ENCODE measurements at regions not wholly inside any gene's neighbourhood (a gene's known extent, or its start where the extent isn't known, plus 50 kb on each side); places are given as distances from the start of the nearest gene placed in this dataset.
"Not testable (repeated sequence)": the region's sequence is repeated elsewhere in the genome, so short reads cannot be mapped to it uniquely, and the experiment has no call there.

DNA sequence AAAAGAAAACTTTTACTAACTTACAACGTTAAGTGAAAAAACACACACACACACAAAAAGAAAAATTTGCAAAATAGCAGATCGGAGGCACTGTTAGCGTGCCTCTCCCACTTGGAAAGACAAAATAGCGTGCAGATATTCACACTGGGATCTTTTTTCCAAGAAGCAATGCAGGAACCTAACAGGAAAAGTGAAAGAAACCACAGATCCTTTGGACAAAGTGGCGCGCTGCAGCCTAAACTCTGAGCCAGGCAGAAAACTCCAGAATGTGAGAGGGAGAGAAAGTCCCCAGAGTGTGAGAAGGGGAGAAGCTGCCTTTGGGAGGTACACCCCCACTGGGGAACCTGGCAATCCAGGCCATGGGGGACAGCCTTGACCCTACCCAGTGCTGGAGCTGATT lies 70.7 kb upstream of the SERPINE2 start:
- no peak for DNase-seq

DNA sequence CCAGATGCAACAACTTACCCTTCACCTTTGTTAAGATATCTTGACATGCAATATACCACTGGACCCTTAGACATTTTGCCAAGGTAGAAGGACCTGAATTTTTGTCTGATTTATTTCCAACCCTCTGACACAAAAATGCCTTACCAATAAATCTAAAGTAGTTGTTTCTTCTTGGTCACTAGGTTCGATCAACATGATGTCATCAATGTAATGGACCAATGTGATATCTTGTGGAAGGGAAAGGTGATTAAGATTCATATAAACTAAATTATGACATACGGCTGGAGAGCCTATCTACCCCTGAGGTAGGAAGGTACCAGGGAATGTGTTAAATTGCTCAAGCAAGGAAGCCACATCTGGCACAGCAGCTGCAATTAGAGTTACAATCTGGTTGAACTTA lies 67.7 kb upstream of the SERPINE2 start:
- no peak for DNase-seq

DNA sequence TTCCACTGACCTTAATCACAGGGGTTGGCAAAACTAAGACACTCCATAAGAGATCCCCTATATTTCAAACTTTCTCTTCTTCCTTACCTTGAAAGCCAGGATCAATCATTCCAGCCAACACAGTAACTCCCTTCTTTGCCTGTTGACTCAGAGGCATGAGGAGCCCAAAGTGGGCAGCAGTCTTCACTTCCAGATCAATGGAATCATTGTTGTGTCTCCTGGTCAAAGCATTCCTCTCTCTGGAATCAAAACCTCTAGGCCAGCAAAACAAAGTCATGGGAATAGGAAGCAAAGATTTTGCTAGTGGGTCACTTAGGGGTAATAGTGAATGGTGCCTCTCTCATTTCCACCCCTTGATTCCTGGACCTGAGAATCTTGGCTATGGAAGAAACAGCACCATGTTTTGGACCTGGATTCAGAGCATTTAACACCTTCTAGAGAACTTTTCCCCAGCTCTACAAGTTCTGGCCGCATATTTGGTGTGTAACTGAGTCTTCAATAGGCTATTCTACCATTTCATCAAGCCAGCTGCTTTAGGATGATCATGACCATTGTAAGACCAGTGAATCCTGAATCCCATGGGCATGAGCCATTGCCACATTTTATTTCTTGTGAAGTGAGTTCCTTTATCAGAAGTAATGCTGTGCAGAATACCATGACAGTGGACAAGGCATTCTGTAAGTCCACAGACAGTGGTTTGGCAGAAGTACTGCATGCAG lies 65.7 kb upstream of the SERPINE2 start:
- DNase-seq: peak in 1 of 14 donors; percentile 6

DNA sequence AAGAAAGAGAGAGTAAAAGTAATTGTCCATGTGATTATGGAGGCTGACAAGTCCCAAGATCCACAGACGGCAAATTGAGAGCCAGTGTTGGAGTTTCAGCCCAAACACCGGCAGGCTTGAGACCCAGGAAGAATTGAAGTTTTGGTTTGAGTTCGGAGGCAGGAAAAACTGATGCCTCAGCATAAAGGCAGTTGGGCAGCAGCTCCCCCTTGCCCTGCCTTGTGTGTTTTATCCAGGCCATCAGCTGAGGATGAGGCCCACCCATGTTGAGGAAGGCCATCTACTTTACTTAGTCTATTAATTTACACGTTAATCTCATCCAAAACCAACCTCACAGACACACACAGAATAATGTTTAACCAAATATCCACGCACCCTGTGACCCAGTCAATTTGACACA lies 64.6 kb upstream of the SERPINE2 start:
- no peak for DNase-seq

DNA sequence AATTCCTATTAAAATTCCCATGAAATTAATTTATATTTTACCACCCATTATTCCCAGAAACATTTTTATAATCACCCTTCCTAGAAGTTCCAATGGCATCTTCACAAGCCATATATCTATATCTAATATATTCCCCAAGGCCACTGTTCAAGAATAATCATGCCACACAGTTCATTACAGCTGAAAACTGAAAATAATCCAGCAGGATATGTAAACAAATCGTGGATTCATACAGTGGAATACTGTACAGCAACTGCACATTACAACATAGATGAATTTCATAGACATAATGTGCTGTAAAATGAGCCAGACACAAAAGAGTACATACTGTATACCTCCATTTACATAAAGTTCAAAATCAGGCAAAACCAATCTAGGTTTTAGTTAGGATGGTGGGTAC lies 63.9 kb upstream of the SERPINE2 start:
- DNase-seq: no peak

- no peak for DNase-seq
Measured at GRCh38 chr2:224101820-224102630, 62.9 kb upstream of the SERPINE2 start.

DNA sequence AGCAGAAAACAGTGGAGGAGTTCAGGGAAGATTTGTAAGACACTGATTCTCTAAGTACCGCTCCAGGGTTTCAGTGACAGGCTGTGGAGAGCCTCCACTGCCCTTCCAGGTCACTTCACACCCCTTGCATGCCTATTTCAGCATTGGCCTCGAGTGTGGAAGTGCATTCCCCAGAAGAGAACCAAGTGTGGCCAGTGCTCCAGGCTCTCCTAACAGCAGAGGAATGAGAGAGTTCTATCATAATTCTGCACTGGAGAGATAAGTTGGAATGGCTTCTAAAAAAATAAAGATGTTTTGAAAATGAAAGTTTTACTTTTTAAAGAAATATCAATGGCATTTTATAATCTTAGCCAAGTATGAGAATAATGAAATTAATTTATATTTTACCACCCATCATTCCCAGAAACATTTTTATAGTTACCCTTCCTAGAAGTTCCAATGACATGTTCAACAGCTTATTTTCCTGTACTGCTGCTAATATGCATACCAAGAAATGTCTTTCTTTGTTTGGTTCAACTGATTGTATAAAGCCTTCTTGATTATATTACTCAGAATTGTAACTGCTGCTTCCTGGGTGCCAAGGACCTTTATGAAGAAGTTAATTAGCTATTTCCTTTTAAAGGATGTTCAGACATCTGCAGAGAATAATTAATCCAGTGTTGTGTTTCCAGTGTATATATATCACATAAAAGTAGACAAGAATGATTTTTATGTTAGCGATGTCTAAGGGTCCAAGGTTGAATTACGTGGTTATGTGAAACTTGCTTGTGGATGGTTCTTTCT lies 61.0 kb upstream of the SERPINE2 start:
- no peak for DNase-seq

GRCh38 chr2:224098481-224099230 lies 59.6 kb upstream of the SERPINE2 start:
- peak in 1 of 14 donors; percentile 1 for DNase-seq

GRCh38 chr2:224094413-224094812 lies 55.3 kb upstream of the SERPINE2 start:
- no peak for DNase-seq

- not testable (repeated sequence) for DNase-seq
Measured at GRCh38 chr2:224091671-224092070, 52.6 kb upstream of the SERPINE2 start.

DNA sequence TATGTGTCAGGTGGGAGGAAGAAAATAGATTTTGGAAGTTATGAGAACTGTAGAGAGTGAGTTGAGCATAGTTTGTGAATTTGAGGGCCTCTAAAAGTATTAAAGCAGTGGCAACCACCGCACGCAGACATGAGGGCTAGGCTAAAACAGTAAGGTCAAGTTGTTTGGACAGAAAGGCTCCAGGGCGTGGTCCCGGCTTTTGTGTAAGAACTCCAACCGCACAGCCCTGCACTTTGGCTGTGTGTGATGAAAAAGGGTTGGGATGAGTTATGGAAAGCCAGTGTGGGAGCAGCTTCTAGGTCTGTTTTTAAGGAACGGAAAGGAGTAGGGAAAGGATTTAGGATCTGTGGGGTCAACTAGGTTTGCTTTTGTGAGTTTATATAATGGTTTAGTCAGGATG lies 50.5 kb upstream of the SERPINE2 start:
- not testable (repeated sequence) for DNase-seq
